ENCODE measurements at regions not wholly inside any gene's neighbourhood (a gene's known extent, or its start where the extent isn't known, plus 50 kb on each side); places are given as distances from the start of the nearest gene placed in this dataset.
"Not testable (repeated sequence)": the region's sequence is repeated elsewhere in the genome, so short reads cannot be mapped to it uniquely, and the experiment has no call there.

- DNase-seq: no peak
Measured at GRCh38 chr13:81597101-81597500, 1256.2 kb upstream of the SPRY2 start.

- DNase-seq: no peak
Measured at GRCh38 chr13:81596224-81596753, 1255.4 kb upstream of the SPRY2 start.

GRCh38 chr13:81591528-81592220 is 1250.7 kb upstream of the SPRY2 start:
- no peak for DNase-seq

GRCh38 chr13:81582381-81582780 is 1241.5 kb upstream of the SPRY2 start:
- DNase-seq: no peak

GRCh38 chr13:81577601-81578195 is 1236.8 kb upstream of the SPRY2 start:
- no peak for DNase-seq

GRCh38 chr13:81568824-81569223 is 1227.9 kb upstream of the SPRY2 start:
- DNase-seq: no peak

- DNase-seq: no peak
Measured at GRCh38 chr13:81565849-81566248, 1224.9 kb upstream of the SPRY2 start.

GRCh38 chr13:81563091-81563490 is 1222.2 kb upstream of the SPRY2 start:
- no peak for DNase-seq

- DNase-seq: no peak
Measured at GRCh38 chr13:81562598-81562997, 1221.7 kb upstream of the SPRY2 start.

GRCh38 chr13:81551036-81551435 is 1210.1 kb upstream of the SPRY2 start:
- no peak for DNase-seq

GRCh38 chr13:81546294-81546693 is 1205.4 kb upstream of the SPRY2 start:
- DNase-seq: not testable (repeated sequence)

- no peak for DNase-seq
Measured at GRCh38 chr13:81540777-81541176, 1199.9 kb upstream of the SPRY2 start.

- DNase-seq: no peak
Measured at GRCh38 chr13:81539643-81540150, 1198.8 kb upstream of the SPRY2 start.

GRCh38 chr13:81498969-81499368 is 1158.0 kb upstream of the SPRY2 start:
- no peak for DNase-seq

GRCh38 chr13:81493144-81493543 is 1152.2 kb upstream of the SPRY2 start:
- no peak for DNase-seq

GRCh38 chr13:81492449-81492848 is 1151.5 kb upstream of the SPRY2 start:
- DNase-seq: no peak

- no peak for DNase-seq
Measured at GRCh38 chr13:81488021-81488420, 1147.1 kb upstream of the SPRY2 start.

GRCh38 chr13:81487151-81487550 is 1146.2 kb upstream of the SPRY2 start:
- no peak for DNase-seq

- peak; percentile 12 for DNase-seq
Measured at GRCh38 chr13:81480634-81481033, 1139.7 kb upstream of the SPRY2 start.

GRCh38 chr13:81473366-81473899 is 1132.5 kb upstream of the SPRY2 start:
- no peak for DNase-seq

GRCh38 chr13:81458170-81458569 is 1117.2 kb upstream of the SPRY2 start:
- DNase-seq: no peak

- no peak for DNase-seq
Measured at GRCh38 chr13:81446441-81446840, 1105.5 kb upstream of the SPRY2 start.

- DNase-seq: no peak
Measured at GRCh38 chr13:81442904-81443303, 1102.0 kb upstream of the SPRY2 start.

- no peak for DNase-seq
Measured at GRCh38 chr13:81425286-81425685, 1084.4 kb upstream of the SPRY2 start.

All from retina (tissue), 1 donor.